Transverse colon (tissue), 4 donors: ENCODE measurements at regions not wholly inside any gene's neighbourhood (a gene's known extent, or its start where the extent isn't known, plus 50 kb on each side); places are given as distances from the start of the nearest gene placed in this dataset.

Experiments used
- DNase-seq: peaks from one replicate; pipeline ENCODE4 v3.0.0-alpha.2; 2019
- H3K27ac ChIP-seq, 4 donors: fragments of 200-600 bp; sonication (generic); 2 replicates each; pipeline ENCODE4 v1.5.1; 2016 to 2018; ENCODE audit warnings: inconsistent platforms in 4 of 4
- H3K27me3 ChIP-seq: fragments of 200-600 bp; sonication (generic); 2 replicates; pipeline ENCODE4 v1.5.1; 2017; ENCODE audit warnings: inconsistent platforms
- H3K36me3 ChIP-seq, 4 donors: fragments of 200-600 bp; sonication (generic); 2 replicates each; pipeline ENCODE4 v1.5.1; 2017 to 2019; ENCODE audit warnings: inconsistent platforms in 4 of 4
- H3K4me1 ChIP-seq, 4 donors: fragments of 200-600 bp; sonication (generic); 2 replicates each; pipeline ENCODE4 v1.5.1; 2017 to 2020; ENCODE audit warnings: inconsistent platforms in 4 of 4
- H3K4me3 ChIP-seq, 4 donors: fragments of 200-600 bp; sonication (generic); 1 replicate in 1 of 4; 2 replicates in 3 of 4; pipeline versions ENCODE4 v1.5.1 to v1.6.1; 2017 to 2019; ENCODE audit warnings: inconsistent platforms in 4 of 4
- H3K9me3 ChIP-seq, 2 donors: fragments of 200-600 bp; sonication (generic); 2 replicates each; pipeline ENCODE4 v1.5.1; 2017 to 2019; ENCODE audit warnings: inconsistent platforms in 2 of 2
- EP300 ChIP-seq: sonication (generic); formaldehyde crosslinking; IDR thresholded peaks from one replicate; pipeline ENCODE4 v1.6.1; 2017; ENCODE audit warnings: antibody characterized with exemption, low read depth
- POLR2A ChIP-seq: fragments of 450-650 bp; IDR thresholded peaks from one replicate; pipeline ENCODE4 v1.6.1; 2016; ENCODE audit warnings: antibody characterized with exemption, mild to moderate bottlenecking, moderate library complexity
- POLR2AphosphoS5 ChIP-seq, 3 donors: sonication (generic); formaldehyde crosslinking; IDR thresholded peaks; one replicate each; pipeline ENCODE4 v1.6.1; 2016; ENCODE audit warnings: antibody characterized with exemption in 3 of 3
- WGBS, 2 donors: methylation state at CpG; one replicate each; pipeline ENCODE4 v1.1.5; 2018; ENCODE audit warnings: low coverage in 1 of 2; 5-methylcytosine and 5-hydroxymethylcytosine counted together
- in situ Hi-C, 4 donors: fragments of 200-750 bp; cut with MboI; loops; one replicate each; pipeline versions ENCODE4 v1.15.0 to v1.15.1; 2017; ENCODE audit warnings: low sequenced_read_pairs in 3 of 4, low pct_ligation_motif_present in 1 of 4, low pct_unique_long_range_greater_than_20kb in 1 of 4
- intact Hi-C: fragments of 100-400 bp; cut with DNase I; formaldehyde crosslinking; loops from one replicate; pipeline ENCODE4 v1.15.1; 2023; ENCODE audit warnings: low total_unique reads
- TF ChIP-seq, protein P1 (sequence below), 5 experiments: fragments of 200-600 bp in 3 of 5; fragments of 450-650 bp in 2 of 5; sonication (generic) in 3 of 5; IDR thresholded peaks; 1 replicate in 2 of 5; 2 replicates in 3 of 5; pipeline ENCODE4 v1.5.1; 2016 to 2017; ENCODE audit warnings: antibody characterized with exemption in 5 of 5, inconsistent platforms in 3 of 5, mild to moderate bottlenecking in 2 of 5, moderate library complexity in 1 of 5

DNA sequence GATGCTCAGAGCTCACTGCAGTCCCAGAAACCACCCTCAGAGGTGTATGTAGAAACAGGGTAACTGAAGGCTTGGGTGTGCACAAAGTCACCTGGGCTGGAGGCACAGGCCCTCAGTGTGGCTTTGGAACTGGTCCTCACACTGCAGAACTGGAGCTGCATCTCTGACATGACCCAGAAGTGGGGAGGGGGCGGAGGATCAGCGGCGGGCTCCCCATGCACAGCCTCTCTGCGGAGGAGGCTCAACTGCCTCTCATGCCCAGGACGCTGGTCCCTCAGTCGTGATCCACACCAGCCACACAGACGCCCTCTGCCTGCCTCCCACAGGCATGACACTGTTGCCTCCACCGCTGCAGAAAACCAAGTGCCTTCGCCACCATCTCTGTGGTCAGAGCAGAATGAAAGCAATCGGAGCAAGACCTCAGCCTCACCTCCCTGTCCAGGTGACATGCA, 73.7 kb downstream of the TM2D3 start:
- Histone ChIP-seq H3K27me3 (no peaks in the 10 kb centered on the region), H3K4me3 (no peak overlapping the region), H3K4me1 (no peaks in the 10 kb centered on the region), H3K9me3 (no peaks in the 10 kb centered on the region), H3K36me3 (no peaks in the 10 kb centered on the region), H3K27ac (no peak overlapping the region)
- intact Hi-C loops (no loop called here), in situ Hi-C loops (no loop called here)
- TF ChIP-seq, protein P1, sequence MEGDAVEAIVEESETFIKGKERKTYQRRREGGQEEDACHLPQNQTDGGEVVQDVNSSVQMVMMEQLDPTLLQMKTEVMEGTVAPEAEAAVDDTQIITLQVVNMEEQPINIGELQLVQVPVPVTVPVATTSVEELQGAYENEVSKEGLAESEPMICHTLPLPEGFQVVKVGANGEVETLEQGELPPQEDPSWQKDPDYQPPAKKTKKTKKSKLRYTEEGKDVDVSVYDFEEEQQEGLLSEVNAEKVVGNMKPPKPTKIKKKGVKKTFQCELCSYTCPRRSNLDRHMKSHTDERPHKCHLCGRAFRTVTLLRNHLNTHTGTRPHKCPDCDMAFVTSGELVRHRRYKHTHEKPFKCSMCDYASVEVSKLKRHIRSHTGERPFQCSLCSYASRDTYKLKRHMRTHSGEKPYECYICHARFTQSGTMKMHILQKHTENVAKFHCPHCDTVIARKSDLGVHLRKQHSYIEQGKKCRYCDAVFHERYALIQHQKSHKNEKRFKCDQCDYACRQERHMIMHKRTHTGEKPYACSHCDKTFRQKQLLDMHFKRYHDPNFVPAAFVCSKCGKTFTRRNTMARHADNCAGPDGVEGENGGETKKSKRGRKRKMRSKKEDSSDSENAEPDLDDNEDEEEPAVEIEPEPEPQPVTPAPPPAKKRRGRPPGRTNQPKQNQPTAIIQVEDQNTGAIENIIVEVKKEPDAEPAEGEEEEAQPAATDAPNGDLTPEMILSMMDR (IDR thresholded peaks at IDR 0.05): peak; percentile 43 to 84 (median 60)
- no peak for TF ChIP-seq POLR2A
- peak; percentile 70 for DNase-seq
- 37% methylated on average over 9 of the region's 10 CpGs; no CpG with 5 or more reads in 1 of the 2 donors for WGBS, 2 donors

DNA sequence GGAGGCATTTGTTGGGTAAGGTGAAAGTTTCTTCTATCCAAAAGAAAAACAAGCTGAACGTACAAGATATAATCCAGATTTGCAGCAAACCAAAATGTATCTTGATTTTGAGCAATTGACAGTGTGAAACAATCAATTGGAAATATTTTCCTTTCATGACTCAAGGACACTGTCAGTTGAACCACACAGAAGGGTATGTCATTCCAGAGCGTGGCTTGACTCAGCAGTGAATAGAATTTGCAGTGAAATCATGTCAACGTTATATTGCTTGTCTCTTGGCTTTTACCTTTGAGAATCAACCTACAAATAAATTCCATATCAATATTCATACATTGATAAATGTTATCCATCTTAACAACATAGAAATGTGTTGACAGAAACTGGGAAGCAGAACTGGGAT, 78.2 kb downstream of the TM2D3 start:
- intact Hi-C loops: no loop called here
- 75 to 77% methylated on average over 3 of the region's 3 CpGs for WGBS, 2 donors

DNA sequence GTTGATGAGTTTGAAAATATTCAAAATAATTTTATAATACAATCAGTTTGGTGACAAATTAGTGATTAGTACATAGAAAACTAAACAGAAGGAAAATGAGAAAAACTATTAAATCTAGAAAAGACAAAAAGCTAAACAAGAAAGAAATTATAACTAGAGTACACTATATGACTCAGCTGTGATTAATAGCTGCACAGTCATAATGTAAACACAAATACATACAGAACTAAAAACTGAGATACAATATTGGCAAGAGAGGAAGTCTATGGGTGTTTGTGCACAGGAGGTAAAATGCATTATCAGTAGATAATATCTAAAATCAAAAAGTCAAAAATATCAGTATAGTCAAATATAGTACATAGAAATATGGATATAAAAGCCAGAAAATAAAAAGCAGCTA, 80.7 kb upstream of the PCSK6 start:
- H3K9me3 ChIP-seq: no peaks in the 10 kb centered on the region
- peaks cover 3% of the 10 kb centered on the region for H3K27me3 ChIP-seq
- no peaks in the 10 kb centered on the region for H3K36me3 ChIP-seq
- DNase-seq: no peak
- no peaks in the 10 kb centered on the region for H3K4me1 ChIP-seq
- H3K4me3 ChIP-seq: no peak overlapping the region
- intact Hi-C loops (no loop called here), in situ Hi-C loops (no loop called here)
- TF ChIP-seq POLR2AphosphoS5 (IDR thresholded peaks at IDR 0.05): no peak
- TF ChIP-seq, protein P1 (IDR thresholded peaks at IDR 0.05): no peak
- TF ChIP-seq POLR2A: no peak
- TF ChIP-seq EP300: no peak
- H3K27ac ChIP-seq: no peak overlapping the region

More for the DNA sequence above, 78.2 kb downstream of the TM2D3 start:
- no peaks in the 10 kb centered on the region for H3K27me3 ChIP-seq
- H3K4me1 ChIP-seq: no peaks in the 10 kb centered on the region
- DNase-seq: no peak
- no peaks in the 10 kb centered on the region for H3K36me3 ChIP-seq
- no peak overlapping the region for H3K4me3 ChIP-seq
- no peak overlapping the region for H3K27ac ChIP-seq
- no peaks in the 10 kb centered on the region for H3K9me3 ChIP-seq
- no peak for TF ChIP-seq POLR2AphosphoS5 (IDR thresholded peaks at IDR 0.05)
- no peak for TF ChIP-seq EP300
- TF ChIP-seq, protein P1 (IDR thresholded peaks at IDR 0.05): no peak
- TF ChIP-seq POLR2A: no peak
- in situ Hi-C loops: no loop called here

DNA sequence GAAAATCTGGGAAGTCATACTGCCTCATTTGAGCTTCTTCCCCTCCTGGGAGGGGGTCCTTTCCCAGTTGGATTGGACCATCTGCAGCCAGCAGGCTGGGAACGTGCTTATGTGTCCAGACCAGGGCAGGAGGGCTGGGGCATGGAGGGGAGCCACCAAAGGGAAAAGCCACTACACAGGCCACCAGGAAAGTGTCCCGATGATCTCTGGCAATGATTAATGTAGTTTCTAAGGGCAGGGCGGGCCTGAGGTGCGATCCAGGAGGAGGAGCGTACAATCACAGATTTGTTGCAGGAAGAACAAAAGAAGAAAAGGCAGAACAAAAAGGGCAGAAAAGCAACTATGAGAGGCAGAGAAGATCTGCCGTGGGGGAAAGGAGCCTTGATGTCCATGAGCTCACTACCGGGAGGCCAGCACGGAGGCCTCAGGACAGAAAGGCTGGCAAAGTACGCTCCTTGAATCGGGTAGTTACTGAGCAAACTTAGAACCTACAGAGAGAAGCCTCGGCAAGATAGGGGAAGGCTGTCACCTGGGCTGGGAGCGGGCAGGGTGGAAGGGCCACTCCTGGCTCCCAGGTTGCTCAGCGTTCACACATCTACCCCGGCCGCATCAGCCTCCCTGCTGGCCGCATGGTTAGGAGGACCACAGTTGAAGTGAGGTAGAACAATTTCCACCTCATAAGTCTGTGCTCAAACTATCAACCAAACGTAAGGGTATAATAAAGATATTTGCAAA, 79.5 kb upstream of the PCSK6 start:
- Histone ChIP-seq H3K4me3 (peak overlapping the region in 1 of 4 donors; percentile 34), H3K9me3 (no peaks in the 10 kb centered on the region), H3K27ac (peak overlapping the region; percentile 55 to 79 (median 72)), H3K36me3 (no peaks in the 10 kb centered on the region), H3K4me1 (no peaks in the 10 kb centered on the region), H3K27me3 (peaks cover 3% of the 10 kb centered on the region)
- TF ChIP-seq EP300: no peak
- TF ChIP-seq, protein P1 (IDR thresholded peaks at IDR 0.05): no peak
- TF ChIP-seq POLR2A: peak; percentile 35
- TF ChIP-seq POLR2AphosphoS5 (IDR thresholded peaks at IDR 0.05): peak in 1 of 3 donors; percentile 21
- in situ Hi-C loops: no loop called here
- DNase-seq: peak; percentile 48
- intact Hi-C loops: no loop called here
- 60 to 61% methylated on average over 3 to 17 of the region's 17 CpGs for WGBS, 2 donors
